KOPT-K1 (cell line): ENCODE measurements at regions not wholly inside any gene's neighbourhood (a gene's known extent, or its start where the extent isn't known, plus 50 kb on each side); places are given as distances from the start of the nearest gene placed in this dataset.

Experiments
- H3K27ac ChIP-seq: fragments of 200-600 bp; sonication (generic); 2 replicates; pipeline ENCODE4 v1.5.1; 2016; ENCODE audit warnings: antibody characterized with exemption, mild to moderate bottlenecking, low read depth, low read length; ENCODE audit not compliant: poor library complexity, severe bottlenecking
- H3K36me3 ChIP-seq: fragments of 200-600 bp; sonication (generic); 2 replicates; pipeline ENCODE4 v1.5.1; 2017; ENCODE audit warnings: antibody characterized with exemption, mild to moderate bottlenecking, low read length, moderate library complexity; ENCODE audit not compliant: insufficient read depth
- H3K9me3 ChIP-seq: fragments of 200-600 bp; sonication (generic); 2 replicates; pipeline ENCODE4 v1.5.1; 2017; ENCODE audit warnings: antibody characterized with exemption, low read length, mild to moderate bottlenecking; ENCODE audit not compliant: insufficient read depth, poor library complexity, severe bottlenecking

GRCh38 chr6:41469156-41470028 lies 76.8 kb upstream of the FOXP4 start:
- H3K27ac ChIP-seq: no peak overlapping the region

GRCh38 chr6:41470029-41470330 lies 76.2 kb upstream of the FOXP4 start:
- Histone ChIP-seq H3K9me3 (no peaks in the 10 kb centered on the region), H3K36me3 (no peaks in the 10 kb centered on the region), H3K27ac (no peak overlapping the region)

More at GRCh38 chr6:41469156-41470028, 76.8 kb upstream of the FOXP4 start:
- no peaks in the 10 kb centered on the region for H3K9me3 ChIP-seq
- H3K36me3 ChIP-seq: no peaks in the 10 kb centered on the region

- Histone ChIP-seq H3K9me3 (no peaks in the 10 kb centered on the region), H3K27ac (no peak overlapping the region), H3K36me3 (no peaks in the 10 kb centered on the region)
Measured at GRCh38 chr6:41470331-41471063, 75.7 kb upstream of the FOXP4 start.

- Histone ChIP-seq H3K27ac (no peak overlapping the region), H3K9me3 (no peaks in the 10 kb centered on the region), H3K36me3 (no peaks in the 10 kb centered on the region)
Measured at GRCh38 chr6:41471064-41471895, 74.9 kb upstream of the FOXP4 start.

- H3K9me3 ChIP-seq: no peaks in the 10 kb centered on the region
- no peak overlapping the region for H3K27ac ChIP-seq
- no peaks in the 10 kb centered on the region for H3K36me3 ChIP-seq
Measured at GRCh38 chr6:41474213-41474933, 71.8 kb upstream of the FOXP4 start.

GRCh38 chr6:41475164-41475563 lies 71.0 kb upstream of the FOXP4 start:
- H3K27ac ChIP-seq: no peak overlapping the region
- H3K36me3 ChIP-seq: no peaks in the 10 kb centered on the region
- H3K9me3 ChIP-seq: no peaks in the 10 kb centered on the region

GRCh38 chr6:41475737-41476357 lies 70.3 kb upstream of the FOXP4 start:
- Histone ChIP-seq H3K36me3 (no peaks in the 10 kb centered on the region), H3K27ac (no peak overlapping the region), H3K9me3 (no peaks in the 10 kb centered on the region)

- no peak overlapping the region for H3K27ac ChIP-seq
- no peaks in the 10 kb centered on the region for H3K36me3 ChIP-seq
- no peaks in the 10 kb centered on the region for H3K9me3 ChIP-seq
Measured at GRCh38 chr6:41476401-41476800, 69.8 kb upstream of the FOXP4 start.

- no peaks in the 10 kb centered on the region for H3K9me3 ChIP-seq
- no peaks in the 10 kb centered on the region for H3K36me3 ChIP-seq
- no peak overlapping the region for H3K27ac ChIP-seq
Measured at GRCh38 chr6:41477572-41477971, 68.6 kb upstream of the FOXP4 start.

- Histone ChIP-seq H3K36me3 (no peaks in the 10 kb centered on the region), H3K9me3 (no peaks in the 10 kb centered on the region), H3K27ac (no peak overlapping the region)
Measured at GRCh38 chr6:41483943-41484342, 62.2 kb upstream of the FOXP4 start.

- no peak overlapping the region for H3K27ac ChIP-seq
- no peaks in the 10 kb centered on the region for H3K36me3 ChIP-seq
- H3K9me3 ChIP-seq: no peaks in the 10 kb centered on the region
Measured at GRCh38 chr6:41487860-41488432, 58.2 kb upstream of the FOXP4 start.

GRCh38 chr6:41488433-41489119 lies 57.6 kb upstream of the FOXP4 start:
- no peaks in the 10 kb centered on the region for H3K36me3 ChIP-seq
- H3K27ac ChIP-seq: no peak overlapping the region
- H3K9me3 ChIP-seq: no peaks in the 10 kb centered on the region

GRCh38 chr6:41489120-41489851 lies 56.9 kb upstream of the FOXP4 start:
- no peaks in the 10 kb centered on the region for H3K9me3 ChIP-seq
- no peak overlapping the region for H3K27ac ChIP-seq
- no peaks in the 10 kb centered on the region for H3K36me3 ChIP-seq
